Tibial nerve (tissue), 3 donors: ENCODE measurements at regions not wholly inside any gene's neighbourhood (a gene's known extent, or its start where the extent isn't known, plus 50 kb on each side); places are given as distances from the start of the nearest gene placed in this dataset.

Experiments used
- POLR2A ChIP-seq, 2 donors: fragments of 450-650 bp; IDR thresholded peaks; one replicate each; pipeline ENCODE4 v1.6.1; 2017; ENCODE audit warnings: antibody characterized with exemption in 2 of 2, mild to moderate bottlenecking in 2 of 2, moderate library complexity in 2 of 2
- TF ChIP-seq, protein P1 (sequence below), 5 experiments: fragments of 200-600 bp in 3 of 5; fragments of 450-650 bp in 2 of 5; sonication (generic) in 3 of 5; IDR thresholded peaks; one replicate each; pipeline ENCODE4 v1.5.1; 2016 to 2019; ENCODE audit warnings: antibody characterized with exemption in 5 of 5, mild to moderate bottlenecking in 3 of 5, moderate library complexity in 2 of 5

DNA sequence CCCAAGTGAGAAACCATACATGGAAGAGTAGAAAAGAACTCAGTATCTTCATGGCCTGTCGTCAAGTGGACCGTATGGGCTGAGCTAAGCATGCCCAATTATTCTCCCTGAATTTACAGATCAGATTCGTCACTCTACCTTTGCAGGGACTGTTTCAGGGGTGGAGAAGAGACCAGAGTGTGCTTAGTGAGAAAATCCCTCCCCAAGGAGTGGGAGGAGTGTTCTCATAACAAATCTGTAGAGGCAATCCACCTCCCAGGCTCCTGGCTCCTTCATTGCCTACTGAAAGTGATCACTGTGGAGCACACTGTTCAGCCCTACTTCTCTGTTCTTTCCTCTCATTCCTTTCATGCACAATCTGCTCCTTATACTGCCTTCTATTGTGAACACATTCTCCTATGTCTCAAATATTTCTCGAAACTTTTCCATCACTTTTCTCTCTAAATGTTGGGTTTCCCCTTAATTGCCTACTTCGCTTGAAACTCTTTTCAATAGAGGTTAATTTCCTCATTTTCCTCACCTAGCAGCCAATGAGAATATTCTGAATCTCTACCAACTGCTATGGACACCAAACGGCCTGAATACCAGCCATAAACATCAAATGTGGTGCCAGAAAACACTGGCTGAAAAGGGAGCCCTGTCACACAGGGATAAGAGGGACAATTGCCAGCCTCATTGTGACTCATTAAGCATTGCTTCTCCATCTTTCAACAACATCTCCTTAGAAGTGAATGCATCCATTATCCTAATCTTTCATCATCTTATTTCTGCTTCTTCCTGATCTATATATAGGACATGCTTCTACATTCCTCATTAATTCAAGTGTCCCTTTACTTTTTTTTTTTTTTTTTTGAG, 398.3 kb downstream of the UTRN start:
- TF ChIP-seq, protein P1, sequence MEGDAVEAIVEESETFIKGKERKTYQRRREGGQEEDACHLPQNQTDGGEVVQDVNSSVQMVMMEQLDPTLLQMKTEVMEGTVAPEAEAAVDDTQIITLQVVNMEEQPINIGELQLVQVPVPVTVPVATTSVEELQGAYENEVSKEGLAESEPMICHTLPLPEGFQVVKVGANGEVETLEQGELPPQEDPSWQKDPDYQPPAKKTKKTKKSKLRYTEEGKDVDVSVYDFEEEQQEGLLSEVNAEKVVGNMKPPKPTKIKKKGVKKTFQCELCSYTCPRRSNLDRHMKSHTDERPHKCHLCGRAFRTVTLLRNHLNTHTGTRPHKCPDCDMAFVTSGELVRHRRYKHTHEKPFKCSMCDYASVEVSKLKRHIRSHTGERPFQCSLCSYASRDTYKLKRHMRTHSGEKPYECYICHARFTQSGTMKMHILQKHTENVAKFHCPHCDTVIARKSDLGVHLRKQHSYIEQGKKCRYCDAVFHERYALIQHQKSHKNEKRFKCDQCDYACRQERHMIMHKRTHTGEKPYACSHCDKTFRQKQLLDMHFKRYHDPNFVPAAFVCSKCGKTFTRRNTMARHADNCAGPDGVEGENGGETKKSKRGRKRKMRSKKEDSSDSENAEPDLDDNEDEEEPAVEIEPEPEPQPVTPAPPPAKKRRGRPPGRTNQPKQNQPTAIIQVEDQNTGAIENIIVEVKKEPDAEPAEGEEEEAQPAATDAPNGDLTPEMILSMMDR (IDR thresholded peaks at IDR 0.05): no peak
- no peak for TF ChIP-seq POLR2A (IDR thresholded peaks at IDR 0.05)
